Inflammatory macrophage (primary cell): ENCODE measurements at regions not wholly inside any gene's neighbourhood (a gene's known extent, or its start where the extent isn't known, plus 50 kb on each side); places are given as distances from the start of the nearest gene placed in this dataset.
"Not testable (repeated sequence)": the region's sequence is repeated elsewhere in the genome, so short reads cannot be mapped to it uniquely, and the experiment has no call there.

Source experiments
- DNase-seq, 2 donors: peaks; one replicate each; pipeline ENCODE4 v3.0.0-alpha.2; 2020 to 2022

- DNase-seq = no peak
Measured at GRCh38 chr4:189547559-189547958, 393.1 kb upstream of the FRG1 start.

DNA sequence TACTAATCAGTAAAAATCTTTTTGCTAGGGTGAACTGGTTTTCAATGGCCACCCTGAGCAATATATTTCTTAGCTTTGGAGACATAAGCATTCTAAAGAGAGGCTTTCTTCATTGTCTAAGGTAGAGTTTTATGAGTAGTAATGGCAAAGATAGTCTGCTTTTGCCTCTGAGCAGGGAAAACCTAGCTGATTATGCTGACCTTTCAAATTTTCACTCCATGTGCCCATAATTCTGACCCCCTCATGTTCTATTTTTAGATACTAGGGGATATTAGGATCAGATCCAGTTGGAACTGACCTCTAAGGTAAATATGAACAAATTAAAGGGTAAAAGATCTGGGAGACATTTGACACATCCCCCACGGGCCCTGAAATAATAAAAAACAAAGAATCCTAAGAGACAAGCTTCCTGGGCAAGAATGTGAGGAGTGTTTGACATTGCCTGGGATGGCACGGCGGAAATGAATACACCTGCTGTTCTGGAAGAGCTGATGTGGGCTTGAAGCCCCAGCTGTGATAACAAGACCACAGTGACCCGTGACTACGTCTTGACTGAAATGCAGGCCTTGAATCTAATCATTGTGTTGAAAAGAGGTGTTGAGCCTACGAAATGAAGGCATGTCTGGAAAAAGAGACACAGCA, 392.1 kb upstream of the FRG1 start:
- no peak for DNase-seq

- DNase-seq = not testable (repeated sequence)
Measured at GRCh38 chr4:189551931-189552670, 388.6 kb upstream of the FRG1 start.

DNA sequence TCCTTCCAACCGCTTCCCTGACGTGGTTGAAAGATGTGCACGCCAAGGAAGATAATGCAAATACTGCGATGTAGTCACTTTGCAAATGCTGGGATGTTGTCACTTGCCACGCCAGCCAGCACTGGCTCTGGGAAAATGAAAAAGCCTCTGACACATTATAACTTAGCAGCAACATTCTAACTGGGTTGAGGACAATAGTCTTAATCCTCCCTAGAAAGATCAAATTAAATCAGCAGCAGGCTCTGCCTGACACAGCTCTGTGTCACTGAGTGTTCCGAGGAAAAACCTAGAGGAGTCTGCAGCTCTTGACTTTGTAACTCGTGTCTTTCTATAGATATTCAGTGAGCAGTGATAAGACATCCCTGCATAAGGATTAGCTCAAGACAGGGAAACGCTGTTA, 380.1 kb upstream of the FRG1 start:
- not testable (repeated sequence) for DNase-seq

- peak; percentile 64 to 72 for DNase-seq
Measured at GRCh38 chr4:189563751-189564150, 376.9 kb upstream of the FRG1 start.

GRCh38 chr4:189566271-189566670, 374.4 kb upstream of the FRG1 start:
- peak; percentile 34 to 64 for DNase-seq

DNA sequence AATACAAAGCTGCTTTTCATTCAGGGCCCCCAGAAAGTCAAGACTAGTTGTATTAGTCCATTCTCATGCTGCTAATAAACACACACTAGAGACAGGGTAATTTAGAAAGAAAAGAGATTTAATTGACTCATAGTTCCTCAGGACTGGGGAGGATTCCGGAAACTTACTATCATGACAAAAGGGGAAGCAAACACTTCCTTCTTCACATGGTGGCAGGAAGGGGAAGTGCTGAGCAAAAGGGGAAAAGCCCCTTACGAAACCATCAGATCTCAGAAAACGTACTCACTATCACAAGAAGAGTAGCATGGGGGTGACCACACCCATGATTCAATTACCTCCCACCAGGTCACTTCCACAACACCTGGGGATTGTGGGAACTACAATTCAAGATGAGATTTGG, 373.8 kb upstream of the FRG1 start:
- peak; percentile 89 to 92 for DNase-seq

GRCh38 chr4:189579645-189580044, 361.0 kb upstream of the FRG1 start:
- not testable (repeated sequence) for DNase-seq

- not testable (repeated sequence) for DNase-seq
Measured at GRCh38 chr4:189586908-189587632, 353.6 kb upstream of the FRG1 start.

DNA sequence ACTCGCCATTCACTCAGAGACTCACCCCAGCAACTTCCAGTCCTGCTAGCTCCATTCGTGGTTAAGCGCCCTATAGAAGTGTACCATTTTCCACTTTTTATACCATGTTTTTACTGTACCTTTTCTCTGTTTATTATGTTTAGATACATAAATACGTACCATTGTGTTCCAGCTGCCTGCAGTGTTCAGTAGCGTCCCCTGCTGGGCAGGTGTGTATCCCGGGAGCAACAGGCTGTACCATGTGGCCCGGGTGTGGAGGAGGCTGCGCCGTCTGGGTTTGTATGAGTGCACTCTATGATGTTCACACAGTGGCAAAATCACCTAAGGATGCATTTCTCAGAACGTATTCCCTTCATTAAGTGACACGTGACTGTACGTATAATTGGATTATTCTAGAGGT, 351.5 kb upstream of the FRG1 start:
- DNase-seq = not testable (repeated sequence)

- no peak for DNase-seq
Measured at GRCh38 chr4:189592890-189593289, 347.8 kb upstream of the FRG1 start.

DNA sequence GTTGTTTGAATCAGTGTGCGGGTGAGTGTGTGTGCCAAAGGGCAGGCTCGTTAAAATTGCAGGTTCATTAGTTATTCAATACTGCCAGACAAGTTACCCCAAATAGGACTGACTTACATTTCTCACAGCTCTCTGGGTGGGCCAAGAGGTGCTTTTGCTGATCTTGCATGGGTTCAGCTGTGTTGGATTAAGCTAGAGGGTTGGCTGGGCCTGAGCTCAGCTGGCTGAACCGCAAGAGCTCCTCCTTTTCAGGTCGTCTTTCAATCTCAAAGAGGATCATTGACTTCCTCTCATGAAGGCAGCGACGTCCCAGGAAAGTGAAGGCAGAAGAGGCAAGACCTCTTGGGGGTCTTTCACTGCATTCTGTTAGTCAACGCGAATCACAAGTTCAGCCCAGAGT, 343.3 kb upstream of the FRG1 start:
- no peak for DNase-seq

DNA sequence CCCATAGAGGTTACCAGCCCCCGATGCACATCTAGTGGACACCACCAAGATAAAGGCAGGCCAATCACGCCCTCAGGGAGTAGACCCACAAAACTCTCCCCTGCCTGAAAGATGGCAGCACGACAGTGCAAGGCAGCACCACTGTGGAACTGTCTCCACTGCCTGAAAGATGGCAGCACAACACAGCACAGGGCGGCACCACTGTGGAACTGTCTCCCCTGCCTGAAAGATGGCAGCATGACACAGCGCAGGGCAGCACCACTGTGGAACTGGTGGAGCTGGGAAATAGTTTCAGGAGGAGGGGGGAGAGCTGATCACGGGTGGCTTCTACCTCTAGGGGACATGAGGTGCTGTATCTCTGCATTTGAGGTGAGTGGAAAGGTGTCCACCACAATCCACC, 340.4 kb upstream of the FRG1 start:
- no peak for DNase-seq

DNA sequence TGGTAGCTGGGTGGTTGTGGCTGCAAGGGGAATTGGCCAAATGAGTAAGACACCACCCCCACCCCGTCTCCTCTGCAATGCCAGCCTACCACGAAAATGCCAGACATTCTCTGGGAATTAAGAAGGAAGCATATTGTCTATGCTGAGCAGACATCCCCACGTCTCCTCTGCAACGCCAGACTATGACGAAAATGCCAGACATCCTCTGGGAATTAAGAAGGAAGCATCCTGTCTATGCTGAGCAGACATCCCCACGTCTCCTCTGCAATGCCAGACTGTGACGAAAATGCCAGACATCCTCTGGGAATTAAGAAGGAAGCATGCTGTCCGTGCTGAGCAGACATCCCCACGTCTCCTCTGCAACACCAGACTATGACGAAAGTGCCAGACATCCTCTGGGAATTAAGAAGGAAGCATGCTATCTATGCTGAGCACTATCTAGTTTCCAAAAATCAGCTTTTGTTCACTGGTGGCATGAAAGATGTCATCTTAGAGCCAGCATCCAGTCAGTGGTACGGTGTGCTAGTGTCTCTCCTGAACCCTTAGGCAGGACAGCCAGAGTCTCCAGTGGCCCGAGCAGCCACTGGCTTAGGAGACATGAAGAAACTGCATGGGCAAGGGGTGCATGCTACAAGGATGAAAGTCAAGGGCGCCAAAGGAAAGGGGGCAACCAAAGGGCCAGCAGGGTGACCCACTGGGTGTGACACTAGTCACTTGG, 339.8 kb upstream of the FRG1 start:
- DNase-seq = peak; percentile 4 to 46

- DNase-seq = not testable (repeated sequence)
Measured at GRCh38 chr4:189602827-189603226, 337.8 kb upstream of the FRG1 start.

DNA sequence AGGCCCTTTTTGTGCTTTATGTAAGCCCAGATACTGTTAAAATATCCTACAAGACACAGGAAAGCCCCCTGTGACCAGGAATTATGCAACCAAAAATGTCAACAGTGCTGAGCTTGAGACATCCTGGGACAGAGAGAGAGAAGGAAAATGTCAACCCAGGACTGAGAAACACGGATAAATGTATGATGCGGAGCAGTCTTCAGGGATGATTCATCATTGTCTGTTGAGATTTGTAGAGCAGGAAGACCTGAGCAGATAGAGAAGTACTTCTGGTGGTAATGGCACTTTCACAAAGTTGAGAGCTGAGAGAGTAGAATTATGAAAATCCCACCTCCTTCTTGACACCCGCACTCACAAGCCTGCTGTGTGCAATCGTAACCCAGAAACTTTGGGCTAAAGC, 330.1 kb upstream of the FRG1 start:
- peak in 1 of 2 donors; percentile 11 for DNase-seq

- peak; percentile 22 to 34 for DNase-seq
Measured at GRCh38 chr4:189613207-189613606, 327.5 kb upstream of the FRG1 start.

DNA sequence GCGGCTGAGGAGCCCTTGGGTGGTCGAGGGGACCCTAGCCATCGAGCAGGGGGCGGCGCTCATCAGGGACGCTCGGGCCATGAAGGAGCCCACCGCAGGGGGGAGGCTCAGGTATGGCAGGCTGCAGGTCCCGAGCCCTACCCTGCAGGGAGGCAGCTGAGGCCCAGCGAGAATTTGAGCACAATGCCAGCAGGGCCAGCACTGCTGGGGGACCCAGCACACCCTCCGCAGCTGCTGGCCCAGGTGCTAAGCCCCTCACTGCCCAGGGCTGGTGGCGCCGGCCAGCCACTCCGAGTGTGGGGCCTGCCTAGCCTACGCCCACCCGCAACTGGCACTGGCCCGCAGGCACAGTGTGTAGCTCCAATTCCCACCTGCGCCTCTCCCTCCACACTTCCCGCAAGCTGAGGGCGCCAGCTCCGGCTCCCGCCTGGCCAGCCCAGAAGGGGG, 325.4 kb upstream of the FRG1 start:
- no peak for DNase-seq

GRCh38 chr4:189617741-189618140, 322.9 kb upstream of the FRG1 start:
- DNase-seq = not testable (repeated sequence)

DNA sequence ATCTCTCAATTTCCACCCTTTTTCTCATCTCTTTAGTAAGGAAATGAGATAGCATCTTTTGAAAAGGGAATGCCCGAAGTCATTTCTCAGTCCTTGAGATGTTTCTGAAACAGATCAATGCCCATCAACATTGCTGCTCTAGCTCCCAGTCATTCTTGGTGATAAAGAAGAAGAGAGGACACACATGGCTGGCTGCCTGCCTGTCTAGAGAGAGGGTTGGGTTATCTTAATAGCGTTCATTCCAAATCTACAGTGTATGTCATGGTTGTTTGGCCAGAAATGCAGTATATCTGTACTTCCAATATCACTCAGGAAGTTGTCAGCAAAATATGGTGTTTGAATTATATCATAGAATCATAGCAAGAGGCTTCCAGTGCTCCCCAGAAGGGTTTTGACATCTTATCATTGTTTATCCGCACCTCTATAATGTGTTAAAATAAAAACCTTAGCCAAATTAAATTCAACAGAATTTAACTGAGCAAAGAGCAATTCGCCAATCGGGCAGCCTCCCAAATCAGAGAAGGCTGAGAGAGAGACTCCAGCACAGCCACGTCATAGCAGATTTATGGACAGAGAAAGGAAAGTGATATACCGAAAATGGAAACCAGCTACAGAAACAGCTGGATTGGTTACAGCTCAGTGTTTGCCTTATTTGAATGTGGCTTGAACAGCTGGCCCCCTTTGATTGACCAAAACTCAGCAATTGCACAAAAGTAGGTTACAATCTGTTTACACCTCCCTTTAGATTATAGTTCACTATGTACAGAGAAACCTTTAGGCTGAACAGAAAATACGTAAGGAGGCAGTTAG, 321.0 kb upstream of the FRG1 start:
- DNase-seq = not testable (repeated sequence)

DNA sequence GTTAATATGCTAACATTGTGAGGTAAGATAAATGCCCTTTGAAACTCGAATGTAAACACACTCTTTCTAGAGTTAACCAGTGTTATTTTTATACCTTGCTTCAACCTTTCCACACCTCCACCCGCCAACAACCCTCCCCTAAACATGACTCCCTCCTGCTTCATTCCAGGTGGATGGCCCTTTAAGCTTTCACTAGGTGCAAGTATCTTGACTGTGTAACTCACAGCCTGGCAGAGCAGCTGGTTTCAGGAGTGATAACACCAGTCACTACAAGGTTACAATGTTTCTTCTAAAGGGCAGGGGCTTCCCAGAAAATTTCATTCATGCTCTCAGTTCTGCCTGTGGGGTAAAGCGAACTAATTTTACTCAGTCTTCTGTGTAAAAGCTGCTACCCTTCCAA, 318.1 kb upstream of the FRG1 start:
- DNase-seq = not testable (repeated sequence)

GRCh38 chr4:189627041-189627440, 313.6 kb upstream of the FRG1 start:
- DNase-seq = not testable (repeated sequence)
